IMR-90 (cell line): ENCODE measurements at regions not wholly inside any gene's neighbourhood (a gene's known extent, or its start where the extent isn't known, plus 50 kb on each side); places are given as distances from the start of the nearest gene placed in this dataset.
"Not testable (repeated sequence)": the region's sequence is repeated elsewhere in the genome, so short reads cannot be mapped to it uniquely, and the experiment has no call there.

Experiments used
- BHLHE40 ChIP-seq: fragments of 150-350 bp; IDR thresholded peaks from 2 replicates; pipeline ENCODE4 v1.6.1; 2016; ENCODE audit warnings: mild to moderate bottlenecking, low read depth, low read length
- CEBPB ChIP-seq: IDR thresholded peaks from 2 replicates; pipeline ENCODE4 v1.6.1; 2012; ENCODE audit warnings: low read depth, low read length, improper control_type of control experiment
- CHD1 ChIP-seq: IDR thresholded peaks from 2 replicates; pipeline ENCODE4 v1.6.1; 2012; ENCODE audit warnings: low read depth, low read length, improper control_type of control experiment
- FOS ChIP-seq: fragments of 150-350 bp; IDR thresholded peaks from 2 replicates; pipeline ENCODE4 v1.6.1; 2016; ENCODE audit warnings: low read depth, low read length
- MAFK ChIP-seq: IDR thresholded peaks from 2 replicates; pipeline ENCODE4 v1.6.1; 2012; ENCODE audit warnings: low read depth, low read length, improper control_type of control experiment
- MAZ ChIP-seq: IDR thresholded peaks from 2 replicates; pipeline ENCODE4 v1.6.1; 2012; ENCODE audit warnings: low read depth, mild to moderate bottlenecking, low read length, improper control_type of control experiment, moderate library complexity, borderline replicate concordance
- MXI1 ChIP-seq: IDR thresholded peaks from 2 replicates; pipeline ENCODE4 v1.6.1; 2012; ENCODE audit warnings: low read depth, mild to moderate bottlenecking, low read length, moderate library complexity, borderline replicate concordance
- POLR2A ChIP-seq: IDR thresholded peaks from 2 replicates; pipeline ENCODE4 v1.6.1; 2012; ENCODE audit warnings: mild to moderate bottlenecking, low read depth, low read length
- RAD21 ChIP-seq: IDR thresholded peaks from 2 replicates; pipeline ENCODE4 v1.6.1; 2012; ENCODE audit warnings: low read length, improper control_type of control experiment
- RCOR1 ChIP-seq: IDR thresholded peaks from 2 replicates; pipeline ENCODE4 v1.6.1; 2012; ENCODE audit warnings: mild to moderate bottlenecking, low read length, improper control_type of control experiment; ENCODE audit not compliant: insufficient replicate concordance
- RFX5 ChIP-seq: IDR thresholded peaks from 2 replicates; pipeline ENCODE4 v1.8.0; 2012; ENCODE audit warnings: low read depth, mild to moderate bottlenecking, low read length, moderate library complexity
- TF ChIP-seq, protein P1 (sequence below): fragments of 150-350 bp; IDR thresholded peaks from 2 replicates; pipeline ENCODE4 v1.6.1; 2017; ENCODE audit warnings: mild to moderate bottlenecking, antibody characterized with exemption, low read length, low read depth
- TF ChIP-seq, protein P2 (sequence below): conservative IDR thresholded peaks from 2 replicates; pipeline ENCODE4 v1.5.1; 2012; ENCODE audit warnings: mild to moderate bottlenecking, low read depth, low read length, improper control_type of control experiment
- TF ChIP-seq, protein P3 (sequence below): fragments of 150-350 bp; IDR thresholded peaks from 2 replicates; pipeline ENCODE4 v1.6.1; 2016; ENCODE audit warnings: low read depth, mild to moderate bottlenecking, low read length, moderate library complexity, borderline replicate concordance

DNA sequence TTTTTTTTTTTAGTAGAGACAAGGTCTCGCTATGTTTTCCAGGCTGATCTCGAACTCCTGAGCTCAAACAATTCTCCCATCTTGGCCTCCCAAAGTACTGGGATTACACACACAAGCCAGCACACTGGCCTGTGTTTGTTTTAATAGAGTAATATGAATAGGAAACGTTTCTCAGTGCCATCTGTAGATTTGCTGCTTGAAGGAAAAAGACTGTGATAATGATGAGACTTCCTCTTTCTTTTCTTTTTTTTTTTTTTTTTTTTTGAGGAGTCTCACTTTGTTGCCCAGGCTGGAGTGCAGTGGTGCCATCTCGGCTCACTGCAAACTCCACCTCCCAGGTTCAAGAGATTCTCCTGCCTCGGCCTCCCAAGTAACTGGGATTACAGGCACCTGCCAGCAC is 74.7 kb upstream of the ATL2 start:
- TF ChIP-seq, protein P1, sequence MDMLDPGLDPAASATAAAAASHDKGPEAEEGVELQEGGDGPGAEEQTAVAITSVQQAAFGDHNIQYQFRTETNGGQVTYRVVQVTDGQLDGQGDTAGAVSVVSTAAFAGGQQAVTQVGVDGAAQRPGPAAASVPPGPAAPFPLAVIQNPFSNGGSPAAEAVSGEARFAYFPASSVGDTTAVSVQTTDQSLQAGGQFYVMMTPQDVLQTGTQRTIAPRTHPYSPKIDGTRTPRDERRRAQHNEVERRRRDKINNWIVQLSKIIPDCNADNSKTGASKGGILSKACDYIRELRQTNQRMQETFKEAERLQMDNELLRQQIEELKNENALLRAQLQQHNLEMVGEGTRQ: not testable (repeated sequence)
- TF ChIP-seq, protein P2, sequence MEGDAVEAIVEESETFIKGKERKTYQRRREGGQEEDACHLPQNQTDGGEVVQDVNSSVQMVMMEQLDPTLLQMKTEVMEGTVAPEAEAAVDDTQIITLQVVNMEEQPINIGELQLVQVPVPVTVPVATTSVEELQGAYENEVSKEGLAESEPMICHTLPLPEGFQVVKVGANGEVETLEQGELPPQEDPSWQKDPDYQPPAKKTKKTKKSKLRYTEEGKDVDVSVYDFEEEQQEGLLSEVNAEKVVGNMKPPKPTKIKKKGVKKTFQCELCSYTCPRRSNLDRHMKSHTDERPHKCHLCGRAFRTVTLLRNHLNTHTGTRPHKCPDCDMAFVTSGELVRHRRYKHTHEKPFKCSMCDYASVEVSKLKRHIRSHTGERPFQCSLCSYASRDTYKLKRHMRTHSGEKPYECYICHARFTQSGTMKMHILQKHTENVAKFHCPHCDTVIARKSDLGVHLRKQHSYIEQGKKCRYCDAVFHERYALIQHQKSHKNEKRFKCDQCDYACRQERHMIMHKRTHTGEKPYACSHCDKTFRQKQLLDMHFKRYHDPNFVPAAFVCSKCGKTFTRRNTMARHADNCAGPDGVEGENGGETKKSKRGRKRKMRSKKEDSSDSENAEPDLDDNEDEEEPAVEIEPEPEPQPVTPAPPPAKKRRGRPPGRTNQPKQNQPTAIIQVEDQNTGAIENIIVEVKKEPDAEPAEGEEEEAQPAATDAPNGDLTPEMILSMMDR: not testable (repeated sequence)
- not testable (repeated sequence) for TF ChIP-seq RAD21, BHLHE40, POLR2A, FOS, CEBPB, MAZ, MXI1, RFX5, MAFK, RCOR1, CHD1
- TF ChIP-seq, protein P3, sequence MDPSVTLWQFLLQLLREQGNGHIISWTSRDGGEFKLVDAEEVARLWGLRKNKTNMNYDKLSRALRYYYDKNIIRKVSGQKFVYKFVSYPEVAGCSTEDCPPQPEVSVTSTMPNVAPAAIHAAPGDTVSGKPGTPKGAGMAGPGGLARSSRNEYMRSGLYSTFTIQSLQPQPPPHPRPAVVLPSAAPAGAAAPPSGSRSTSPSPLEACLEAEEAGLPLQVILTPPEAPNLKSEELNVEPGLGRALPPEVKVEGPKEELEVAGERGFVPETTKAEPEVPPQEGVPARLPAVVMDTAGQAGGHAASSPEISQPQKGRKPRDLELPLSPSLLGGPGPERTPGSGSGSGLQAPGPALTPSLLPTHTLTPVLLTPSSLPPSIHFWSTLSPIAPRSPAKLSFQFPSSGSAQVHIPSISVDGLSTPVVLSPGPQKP: not testable (repeated sequence)
